ENCODE measurements at regions not wholly inside any gene's neighbourhood (a gene's known extent, or its start where the extent isn't known, plus 50 kb on each side); places are given as distances from the start of the nearest gene placed in this dataset.

DNA sequence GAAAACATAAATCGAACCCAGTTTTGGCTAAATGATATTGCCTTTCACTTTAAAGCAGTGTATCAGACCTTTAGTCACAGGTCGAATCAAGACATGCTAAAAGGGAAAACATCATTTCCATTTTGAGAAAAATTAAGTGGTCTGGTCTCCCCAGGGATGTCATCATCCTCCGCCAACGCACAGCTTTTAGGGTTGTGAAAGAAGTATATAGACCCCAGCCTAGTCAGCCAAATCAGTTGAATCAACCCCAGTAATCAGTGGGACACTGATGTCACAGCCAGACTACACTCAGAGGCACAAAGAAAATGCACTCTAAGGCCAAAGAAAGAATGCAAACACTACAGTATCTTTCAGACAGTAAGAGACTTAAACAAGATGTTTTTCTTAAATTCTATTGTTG, 187.4 kb downstream of the ZIC4 start:
- no peak for TF ChIP-seq CTCF (IDR thresholded peaks at IDR 0.05; ENCODE audit: unreplicated experiment)
- no peaks in the 10 kb centered on the region for H3K9me3 Mint-ChIP-seq (ENCODE audit: unreplicated experiment)
- DNase-seq (ENCODE audit: low spot score), result no peak
- no peaks in the 10 kb centered on the region for H3K27me3 Mint-ChIP-seq (ENCODE audit: unreplicated experiment)
- no peaks in the 10 kb centered on the region for H3K36me3 Mint-ChIP-seq (ENCODE audit: low read depth, unreplicated experiment)
- H3K27ac Mint-ChIP-seq (ENCODE audit: unreplicated experiment), result no peak overlapping the region
- H3K4me3 Mint-ChIP-seq (ENCODE audit: unreplicated experiment), result no peak overlapping the region
- H3K4me1 Mint-ChIP-seq (ENCODE audit: unreplicated experiment), result no peaks in the 10 kb centered on the region

DNA sequence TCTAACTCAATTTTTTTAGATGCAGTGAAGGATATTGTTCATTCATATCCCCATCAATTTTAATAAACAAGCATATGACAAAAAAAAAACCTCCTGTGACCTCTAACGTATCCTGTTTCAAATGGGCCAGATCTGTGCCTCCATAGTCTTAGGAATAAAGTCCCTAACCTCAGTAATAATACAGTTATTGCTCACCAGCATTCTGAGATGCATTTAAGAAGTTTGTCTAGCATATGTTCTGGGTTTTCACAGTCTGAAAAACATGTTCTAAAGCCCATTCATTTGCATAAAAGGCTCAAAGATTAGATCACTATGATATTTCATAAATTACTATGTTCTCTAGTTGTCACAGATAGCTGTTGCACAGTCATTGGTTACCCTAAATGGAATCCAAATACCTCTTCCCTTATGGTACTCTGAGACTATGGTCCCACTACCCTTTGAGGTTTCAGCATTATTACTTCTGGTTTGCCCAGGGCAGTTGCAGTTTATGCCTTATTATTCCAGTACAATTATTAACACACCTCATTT, 190.1 kb downstream of the ZIC4 start:
- Mint-ChIP-seq H3K36me3 (ENCODE audit: low read depth, unreplicated experiment) (no peaks in the 10 kb centered on the region), H3K4me1 (ENCODE audit: unreplicated experiment) (no peaks in the 10 kb centered on the region), H3K27me3 (ENCODE audit: unreplicated experiment) (no peaks in the 10 kb centered on the region), H3K4me3 (ENCODE audit: unreplicated experiment) (no peak overlapping the region), H3K27ac (ENCODE audit: unreplicated experiment) (no peak overlapping the region), H3K9me3 (ENCODE audit: unreplicated experiment) (no peaks in the 10 kb centered on the region)
- no peak for TF ChIP-seq CTCF (IDR thresholded peaks at IDR 0.05; ENCODE audit: unreplicated experiment)
- no peak for DNase-seq (ENCODE audit: low spot score)

GRCh38 chr3:147215660-147216059, 190.7 kb downstream of the ZIC4 start:
- Mint-ChIP-seq H3K36me3 (ENCODE audit: low read depth, unreplicated experiment) (no peaks in the 10 kb centered on the region), H3K27me3 (ENCODE audit: unreplicated experiment) (no peaks in the 10 kb centered on the region), H3K9me3 (ENCODE audit: unreplicated experiment) (no peaks in the 10 kb centered on the region)

DNA sequence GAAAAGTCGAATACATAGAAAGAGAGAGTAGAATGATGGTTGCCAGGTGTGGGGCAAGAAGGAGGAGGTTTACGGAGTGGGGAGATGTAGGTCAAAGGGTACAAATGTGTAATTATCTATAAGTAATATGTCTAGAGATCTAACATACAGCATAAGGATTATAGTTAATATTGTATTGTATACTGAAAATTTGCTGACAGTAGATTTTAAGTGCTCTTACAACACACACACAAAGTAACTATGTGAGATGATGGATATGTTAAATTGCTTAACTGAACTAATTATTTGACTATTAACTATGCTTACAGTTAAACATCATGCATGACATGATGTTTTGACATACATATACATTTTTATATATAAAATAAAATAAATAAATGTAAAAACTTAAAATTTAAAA, 192.7 kb downstream of the ZIC4 start:
- Mint-ChIP-seq H3K4me3 (ENCODE audit: unreplicated experiment) (no peak overlapping the region), H3K27me3 (ENCODE audit: unreplicated experiment) (no peaks in the 10 kb centered on the region), H3K27ac (ENCODE audit: unreplicated experiment) (no peak overlapping the region), H3K36me3 (ENCODE audit: low read depth, unreplicated experiment) (no peaks in the 10 kb centered on the region), H3K4me1 (ENCODE audit: unreplicated experiment) (no peaks in the 10 kb centered on the region), H3K9me3 (ENCODE audit: unreplicated experiment) (no peaks in the 10 kb centered on the region)
- DNase-seq (ENCODE audit: low spot score), result no peak
- no peak for TF ChIP-seq CTCF (IDR thresholded peaks at IDR 0.05; ENCODE audit: unreplicated experiment)

More at GRCh38 chr3:147215660-147216059, 190.7 kb downstream of the ZIC4 start:
- Mint-ChIP-seq H3K4me1 (ENCODE audit: unreplicated experiment) (no peaks in the 10 kb centered on the region), H3K27ac (ENCODE audit: unreplicated experiment) (no peak overlapping the region), H3K4me3 (ENCODE audit: unreplicated experiment) (no peak overlapping the region)
- no peak for TF ChIP-seq CTCF (IDR thresholded peaks at IDR 0.05; ENCODE audit: unreplicated experiment)
- no peak for DNase-seq (ENCODE audit: low spot score)

DNA sequence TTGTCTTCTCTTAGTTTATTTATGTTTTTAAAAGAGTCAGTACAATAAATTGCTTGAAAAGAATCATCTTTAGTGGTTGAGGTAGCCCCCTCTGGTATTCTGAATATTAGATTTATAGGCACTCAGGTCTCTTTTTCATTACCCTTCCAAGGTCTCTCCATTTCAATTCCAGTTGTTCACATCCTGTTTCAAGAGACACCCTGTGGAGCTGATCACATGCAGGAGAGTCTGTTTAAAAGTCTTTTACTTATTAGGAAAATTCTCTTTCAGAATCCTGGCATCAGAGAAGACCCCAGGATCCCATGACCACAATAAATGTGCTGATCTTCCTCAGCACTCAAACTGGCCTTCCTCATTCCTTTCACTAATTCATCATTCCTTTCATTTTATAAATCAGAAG, 195.7 kb downstream of the ZIC4 start:
- no peak for TF ChIP-seq CTCF (IDR thresholded peaks at IDR 0.05; ENCODE audit: unreplicated experiment)
- H3K4me1 Mint-ChIP-seq (ENCODE audit: unreplicated experiment), result no peaks in the 10 kb centered on the region
- no peak overlapping the region for H3K27ac Mint-ChIP-seq (ENCODE audit: unreplicated experiment)
- H3K4me3 Mint-ChIP-seq (ENCODE audit: unreplicated experiment), result no peak overlapping the region
- H3K9me3 Mint-ChIP-seq (ENCODE audit: unreplicated experiment), result no peaks in the 10 kb centered on the region
- DNase-seq (ENCODE audit: low spot score), result no peak
- no peaks in the 10 kb centered on the region for H3K36me3 Mint-ChIP-seq (ENCODE audit: low read depth, unreplicated experiment)
- no peaks in the 10 kb centered on the region for H3K27me3 Mint-ChIP-seq (ENCODE audit: unreplicated experiment)
